ENCODE measurements at regions not wholly inside any gene's neighbourhood (a gene's known extent, or its start where the extent isn't known, plus 50 kb on each side); places are given as distances from the start of the nearest gene placed in this dataset.

DNA sequence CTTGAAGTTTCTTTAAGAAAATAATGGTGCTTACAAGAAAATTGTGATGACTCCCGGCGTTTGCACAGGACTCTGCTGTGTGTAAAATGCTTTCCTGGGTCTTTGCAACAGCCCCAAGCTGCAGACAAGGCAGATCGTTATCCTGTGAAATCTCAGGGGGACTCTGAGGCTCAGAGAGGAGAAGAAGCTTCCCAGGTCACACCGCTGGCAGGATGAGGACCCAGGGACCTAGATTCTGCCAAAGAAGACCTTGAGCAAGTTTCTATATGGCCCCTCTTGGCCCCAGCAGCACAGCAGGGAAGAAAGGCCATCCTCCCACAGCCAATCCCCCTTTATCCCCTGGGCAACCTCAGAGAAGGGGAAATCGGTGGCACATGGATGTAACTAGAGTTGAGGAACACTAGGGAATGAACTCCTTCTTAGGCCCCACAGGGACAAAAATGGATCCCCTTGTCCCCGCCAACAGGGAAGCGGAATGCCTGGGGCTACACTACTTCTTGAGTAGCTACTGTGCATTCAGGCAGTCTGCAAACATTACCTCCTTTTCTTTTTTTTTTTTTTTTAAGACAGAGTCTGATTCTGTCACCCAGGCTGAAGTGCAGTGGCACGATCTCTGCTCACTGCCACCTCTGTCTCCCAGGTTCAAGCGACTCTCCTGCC, 72.8 kb downstream of the CPN2 start:
- Histone ChIP-seq H3K4me1 (ENCODE audit: control insufficient read depth in 1 of 2, insufficient read depth in 1 of 2, low read depth in 1 of 2, low read length in 1 of 2) (no peaks in the 10 kb centered on the region), H3K4me3 (ENCODE audit: low read depth in 1 of 2, low read length in 1 of 2) (no peak overlapping the region), H3K36me3 (no peaks in the 10 kb centered on the region), H3K27me3 (no peaks in the 10 kb centered on the region), H3K9me3 (no peaks in the 10 kb centered on the region), H3K27ac (no peak overlapping the region)
- TF ChIP-seq, protein P1, sequence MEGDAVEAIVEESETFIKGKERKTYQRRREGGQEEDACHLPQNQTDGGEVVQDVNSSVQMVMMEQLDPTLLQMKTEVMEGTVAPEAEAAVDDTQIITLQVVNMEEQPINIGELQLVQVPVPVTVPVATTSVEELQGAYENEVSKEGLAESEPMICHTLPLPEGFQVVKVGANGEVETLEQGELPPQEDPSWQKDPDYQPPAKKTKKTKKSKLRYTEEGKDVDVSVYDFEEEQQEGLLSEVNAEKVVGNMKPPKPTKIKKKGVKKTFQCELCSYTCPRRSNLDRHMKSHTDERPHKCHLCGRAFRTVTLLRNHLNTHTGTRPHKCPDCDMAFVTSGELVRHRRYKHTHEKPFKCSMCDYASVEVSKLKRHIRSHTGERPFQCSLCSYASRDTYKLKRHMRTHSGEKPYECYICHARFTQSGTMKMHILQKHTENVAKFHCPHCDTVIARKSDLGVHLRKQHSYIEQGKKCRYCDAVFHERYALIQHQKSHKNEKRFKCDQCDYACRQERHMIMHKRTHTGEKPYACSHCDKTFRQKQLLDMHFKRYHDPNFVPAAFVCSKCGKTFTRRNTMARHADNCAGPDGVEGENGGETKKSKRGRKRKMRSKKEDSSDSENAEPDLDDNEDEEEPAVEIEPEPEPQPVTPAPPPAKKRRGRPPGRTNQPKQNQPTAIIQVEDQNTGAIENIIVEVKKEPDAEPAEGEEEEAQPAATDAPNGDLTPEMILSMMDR (IDR thresholded peaks at IDR 0.05), result no peak

DNA sequence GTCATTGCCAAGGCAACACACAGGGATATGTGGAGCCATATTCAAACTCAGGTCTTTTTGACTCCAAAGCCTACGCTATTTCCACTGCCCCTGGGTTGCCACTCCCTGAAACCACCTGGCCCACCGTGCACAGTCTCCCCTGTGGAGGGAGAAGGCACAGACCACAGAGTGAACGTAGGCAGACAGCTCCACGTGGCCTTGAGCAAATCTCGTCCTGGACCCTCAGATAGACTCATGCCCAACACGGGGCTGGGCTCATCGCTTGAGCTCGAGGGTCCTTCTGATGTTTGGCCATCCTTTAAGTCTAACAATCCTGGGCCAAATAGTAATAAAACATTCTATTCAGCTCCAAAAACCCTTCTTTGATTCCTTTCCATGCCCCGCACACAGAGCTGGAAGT, 72.0 kb downstream of the CPN2 start:
- H3K36me3 ChIP-seq, result no peaks in the 10 kb centered on the region
- H3K4me1 ChIP-seq (ENCODE audit: control insufficient read depth in 1 of 2, insufficient read depth in 1 of 2, low read depth in 1 of 2, low read length in 1 of 2), result no peaks in the 10 kb centered on the region
- no peaks in the 10 kb centered on the region for H3K9me3 ChIP-seq
- no peak overlapping the region for H3K27ac ChIP-seq
- H3K27me3 ChIP-seq, result no peaks in the 10 kb centered on the region
- no peak overlapping the region for H3K4me3 ChIP-seq (ENCODE audit: low read depth in 1 of 2, low read length in 1 of 2)
- TF ChIP-seq, protein P1 (IDR thresholded peaks at IDR 0.05), result no peak

DNA sequence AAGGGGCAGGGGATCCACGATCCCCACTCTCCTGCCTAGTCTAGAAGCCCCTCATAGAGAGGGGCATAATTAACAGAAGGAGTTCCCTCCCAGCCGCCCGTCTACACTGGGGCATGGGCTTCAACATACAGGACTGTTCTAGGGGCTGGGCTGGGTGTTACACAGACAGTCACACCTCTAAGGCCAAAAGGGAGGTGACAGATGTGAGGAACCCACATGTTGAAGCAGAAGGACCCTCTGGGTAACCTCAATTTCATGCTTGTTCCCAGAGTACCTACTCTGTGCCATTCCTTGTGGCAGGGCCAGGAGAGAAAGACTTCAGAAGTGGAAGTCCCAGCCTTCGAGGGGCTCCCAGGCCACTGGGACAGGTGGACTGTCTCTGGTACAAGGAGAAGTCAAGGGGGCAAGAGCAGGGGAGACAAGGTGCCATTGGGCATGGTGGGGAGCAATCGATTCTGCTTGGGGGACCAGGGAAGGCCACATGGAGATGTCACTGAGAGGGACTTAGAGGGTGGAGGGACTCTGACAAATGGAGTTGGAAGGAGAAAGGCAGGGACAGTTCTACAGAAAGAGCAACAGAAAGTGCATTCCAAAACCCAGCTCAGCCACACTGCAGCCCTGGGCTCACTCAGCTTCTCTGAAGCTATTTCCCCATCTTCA, 71.3 kb downstream of the CPN2 start:
- no peaks in the 10 kb centered on the region for H3K4me1 ChIP-seq (ENCODE audit: control insufficient read depth in 1 of 2, insufficient read depth in 1 of 2, low read depth in 1 of 2, low read length in 1 of 2)
- TF ChIP-seq, protein P1 (IDR thresholded peaks at IDR 0.05), result no peak
- H3K27ac ChIP-seq, result no peak overlapping the region
- no peak overlapping the region for H3K4me3 ChIP-seq (ENCODE audit: low read depth in 1 of 2, low read length in 1 of 2)
- no peaks in the 10 kb centered on the region for H3K36me3 ChIP-seq
- no peaks in the 10 kb centered on the region for H3K9me3 ChIP-seq
- peaks cover under 1% of the 10 kb centered on the region for H3K27me3 ChIP-seq

DNA sequence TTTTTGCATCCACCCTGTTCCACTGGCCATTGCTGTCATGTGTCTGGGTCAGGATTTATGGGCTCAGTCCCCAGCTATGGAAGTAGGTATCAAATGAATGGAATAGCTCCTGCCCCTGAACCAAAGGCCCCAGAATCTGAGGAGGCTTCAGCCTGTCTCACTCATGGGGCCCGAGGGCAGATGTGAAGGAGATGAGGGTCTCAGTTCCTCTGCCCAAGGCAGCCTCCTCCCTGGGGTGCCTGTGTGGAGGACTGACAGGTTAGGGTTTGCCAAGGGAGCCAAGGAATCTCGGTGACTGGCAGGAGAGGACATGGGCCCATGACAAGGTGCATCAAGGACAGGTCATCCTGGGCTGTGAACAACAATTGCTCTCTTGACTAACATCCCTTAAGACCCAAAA, 70.4 kb downstream of the CPN2 start:
- Histone ChIP-seq H3K27ac (no peak overlapping the region), H3K9me3 (no peaks in the 10 kb centered on the region), H3K4me1 (ENCODE audit: control insufficient read depth in 1 of 2, insufficient read depth in 1 of 2, low read depth in 1 of 2, low read length in 1 of 2) (no peaks in the 10 kb centered on the region), H3K27me3 (peaks cover 10% of the 10 kb centered on the region), H3K4me3 (ENCODE audit: low read depth in 1 of 2, low read length in 1 of 2) (no peak overlapping the region), H3K36me3 (no peaks in the 10 kb centered on the region)
- TF ChIP-seq, protein P1 (IDR thresholded peaks at IDR 0.05), result no peak

DNA sequence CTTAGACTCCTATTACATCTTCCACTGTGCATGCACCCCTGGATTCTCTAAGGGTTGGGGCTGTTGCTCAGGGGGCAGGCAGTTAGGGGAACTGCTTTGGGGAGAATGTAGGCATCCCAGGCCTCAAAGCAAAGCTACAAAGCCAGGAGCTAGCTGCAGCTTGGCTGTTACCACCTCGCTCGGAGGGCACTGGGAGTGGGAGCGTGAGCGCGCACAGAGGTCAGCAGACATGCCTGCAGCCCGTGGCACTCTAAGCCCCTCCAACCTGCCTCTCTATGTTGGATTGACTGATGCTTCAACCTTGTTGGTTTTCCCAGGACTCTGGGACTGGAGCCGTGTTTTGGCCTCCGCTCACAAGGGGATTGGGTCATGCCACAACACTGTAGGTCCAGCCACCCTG, 69.8 kb downstream of the CPN2 start:
- Histone ChIP-seq H3K36me3 (no peaks in the 10 kb centered on the region), H3K27me3 (peaks cover 11% of the 10 kb centered on the region), H3K27ac (no peak overlapping the region), H3K4me1 (ENCODE audit: control insufficient read depth in 1 of 2, insufficient read depth in 1 of 2, low read depth in 1 of 2, low read length in 1 of 2) (no peaks in the 10 kb centered on the region), H3K4me3 (ENCODE audit: low read depth in 1 of 2, low read length in 1 of 2) (no peak overlapping the region), H3K9me3 (no peaks in the 10 kb centered on the region)
- TF ChIP-seq, protein P1 (IDR thresholded peaks at IDR 0.05), result no peak

All from neutrophil (primary cell).